Pancreas (tissue), 10 donors: ENCODE measurements at regions not wholly inside any gene's neighbourhood (a gene's known extent, or its start where the extent isn't known, plus 50 kb on each side); places are given as distances from the start of the nearest gene placed in this dataset.
A peak's percentile ranks its signal among the peaks of the same experiment; 100 is the strongest.

Experiments
- ATAC-seq, 4 donors: fragments of 200-7000 bp; cut with Tn5 transposase; one replicate each; pipeline versions ENCODE4 v1.8.0 to v1.9.1; 2020; ENCODE audit warnings: mild to moderate bottlenecking in 4 of 4, moderate library complexity in 4 of 4
- DNase-seq, 6 donors: peaks; one replicate each; pipeline ENCODE4 v3.0.0-alpha.2; 2020
- FAIRE-seq: peaks from 2 replicates; lab custom pipeline; 2012; peaks lifted over from hg19 to GRCh38; lab: Jason Lieb, UNC
- H3K27ac ChIP-seq, 4 donors: fragments of 200-600 bp; sonication (generic); 1 replicate in 3 of 4; 2 replicates in 1 of 4; pipeline versions ENCODE4 v1.5.0 to v1.8.0; 2020
- H3K27me3 ChIP-seq, 4 donors: fragments of 200-600 bp; one replicate each; pipeline ENCODE4 v1.8.0; 2021
- H3K36me3 ChIP-seq, 3 donors: fragments of 200-600 bp; sonication (generic) in 1 of 3; one replicate each; pipeline versions ENCODE4 v1.5.0 to v1.8.0; 2020 to 2021
- H3K4me1 ChIP-seq, 3 donors: fragments of 200-600 bp; one replicate each; pipeline ENCODE4 v1.8.0; 2021
- H3K4me3 ChIP-seq, 4 donors: fragments of 200-600 bp; sonication (generic) in 2 of 4; one replicate each; pipeline versions ENCODE4 v1.5.0 to v1.8.0; 2020 to 2021
- H3K9me3 ChIP-seq, 4 donors: fragments of 200-600 bp; one replicate each; pipeline ENCODE4 v1.8.0; 2021
- WGBS, 2 donors: extraction: QIAGEN DNeasy Blood & Tissue Kit; methylation state at CpG; one replicate each; pipeline ENCODE4 v1.1.7; 2013; 5-methylcytosine and 5-hydroxymethylcytosine counted together
- intact Hi-C, 3 donors: fragments of 100-400 bp; cut with DNase I; formaldehyde crosslinking; loops; one replicate each; pipeline versions ENCODE4 v1.11.1 to v1.14.2; 2022
- TF ChIP-seq, protein P1 (sequence below), 4 donors: fragments of 200-600 bp; sonication (generic) in 3 of 4; IDR thresholded peaks; one replicate each; pipeline versions ENCODE4 v1.5.0 to v1.8.0; 2021; ENCODE audit warnings: antibody characterized with exemption in 4 of 4
- donor health status: healthy with polysubstance abuse.
- donor health status: DM: no; HTN: no; CAD: no; lungs with moderate emphysema.
- donor health status: DM: no; HTN: no; CAD: no.
- donor health status: control.
- donor health status: control.
- donor health status: Bipolar disorder and iron deficiency.
- donor health status: DM: yes; HTN: yes; CAD: no.
- donor health status: DM: no; HTN: no; CAD: no.
- donor health status: DM: no; HTN: no; CAD: no.
- donor health status: DM: yes; HTN: yes; CAD: no.

DNA sequence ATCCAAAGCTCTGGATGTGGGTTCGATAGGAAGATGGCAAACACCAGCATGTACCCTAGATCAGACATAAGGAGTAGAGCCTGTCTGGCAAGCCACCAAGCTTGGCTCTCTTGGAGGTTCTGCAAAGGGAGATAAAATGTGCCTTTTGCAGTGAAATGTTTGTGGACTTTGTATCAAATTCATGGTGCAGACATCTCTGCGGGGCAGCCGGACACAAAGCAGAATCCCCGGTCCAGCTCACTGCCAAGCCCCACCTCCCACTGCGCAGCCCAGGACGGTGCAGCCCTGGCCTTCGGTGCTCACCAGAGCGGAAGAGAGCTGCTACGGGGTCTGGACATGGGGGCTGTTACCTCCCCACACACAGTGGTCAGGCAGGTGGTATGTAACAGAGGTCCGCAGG, 333.6 kb upstream of the JARID2 start:
- FAIRE-seq, result no peak
- no peak overlapping the region for H3K4me3 ChIP-seq
- no peaks in the 10 kb centered on the region for H3K36me3 ChIP-seq
- TF ChIP-seq, protein P1, sequence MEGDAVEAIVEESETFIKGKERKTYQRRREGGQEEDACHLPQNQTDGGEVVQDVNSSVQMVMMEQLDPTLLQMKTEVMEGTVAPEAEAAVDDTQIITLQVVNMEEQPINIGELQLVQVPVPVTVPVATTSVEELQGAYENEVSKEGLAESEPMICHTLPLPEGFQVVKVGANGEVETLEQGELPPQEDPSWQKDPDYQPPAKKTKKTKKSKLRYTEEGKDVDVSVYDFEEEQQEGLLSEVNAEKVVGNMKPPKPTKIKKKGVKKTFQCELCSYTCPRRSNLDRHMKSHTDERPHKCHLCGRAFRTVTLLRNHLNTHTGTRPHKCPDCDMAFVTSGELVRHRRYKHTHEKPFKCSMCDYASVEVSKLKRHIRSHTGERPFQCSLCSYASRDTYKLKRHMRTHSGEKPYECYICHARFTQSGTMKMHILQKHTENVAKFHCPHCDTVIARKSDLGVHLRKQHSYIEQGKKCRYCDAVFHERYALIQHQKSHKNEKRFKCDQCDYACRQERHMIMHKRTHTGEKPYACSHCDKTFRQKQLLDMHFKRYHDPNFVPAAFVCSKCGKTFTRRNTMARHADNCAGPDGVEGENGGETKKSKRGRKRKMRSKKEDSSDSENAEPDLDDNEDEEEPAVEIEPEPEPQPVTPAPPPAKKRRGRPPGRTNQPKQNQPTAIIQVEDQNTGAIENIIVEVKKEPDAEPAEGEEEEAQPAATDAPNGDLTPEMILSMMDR (IDR thresholded peaks at IDR 0.05), result no peak
- DNase-seq, result no peak
- H3K27ac ChIP-seq, result no peak overlapping the region
- peaks cover 0 to 5% (median 0%) of the 10 kb centered on the region in 3 donors for H3K4me1 ChIP-seq
- no peaks in the 10 kb centered on the region for H3K27me3 ChIP-seq
- ATAC-seq, result no peak
- intact Hi-C loops, result no loop called here
- 54 to 69% methylated on average over 10 of the region's 10 CpGs for WGBS, 2 donors
- H3K9me3 ChIP-seq, result no peaks in the 10 kb centered on the region

GRCh38 chr6:14912706-14913105, 333.2 kb upstream of the JARID2 start:
- no peak overlapping the region for H3K27ac ChIP-seq
- no peak for ATAC-seq
- FAIRE-seq, result no peak
- H3K9me3 ChIP-seq, result no peaks in the 10 kb centered on the region
- intact Hi-C loops, result no loop called here
- H3K27me3 ChIP-seq, result no peaks in the 10 kb centered on the region
- H3K36me3 ChIP-seq, result no peaks in the 10 kb centered on the region
- no peak overlapping the region for H3K4me3 ChIP-seq
- no peak for DNase-seq
- TF ChIP-seq, protein P1 (IDR thresholded peaks at IDR 0.05), result no peak
- H3K4me1 ChIP-seq, result peaks cover 0 to 5% (median 0%) of the 10 kb centered on the region in 3 donors
- WGBS, 2 donors, result 90% methylated on average over 2 of the region's 2 CpGs

- no peak for ATAC-seq
- H3K4me3 ChIP-seq, result no peak overlapping the region
- TF ChIP-seq, protein P1 (IDR thresholded peaks at IDR 0.05), result no peak
- no peaks in the 10 kb centered on the region for H3K9me3 ChIP-seq
- H3K27ac ChIP-seq, result no peak overlapping the region
- no peaks in the 10 kb centered on the region for H3K27me3 ChIP-seq
- no peak for FAIRE-seq
- H3K4me1 ChIP-seq, result peaks cover 0 to 5% (median 0%) of the 10 kb centered on the region in 3 donors
- DNase-seq, result no peak
- intact Hi-C loops, result no loop called here
- WGBS, 2 donors, result 79 to 80% methylated on average over 2 of the region's 2 CpGs
- no peaks in the 10 kb centered on the region for H3K36me3 ChIP-seq
These were observed 331.9 kb upstream of the JARID2 start for GRCh38 chr6:14913931-14914330.

- Histone ChIP-seq H3K9me3 (no peaks in the 10 kb centered on the region), H3K36me3 (no peaks in the 10 kb centered on the region), H3K4me1 (peaks cover 0 to 3% (median 0%) of the 10 kb centered on the region in 3 donors), H3K27me3 (no peaks in the 10 kb centered on the region), H3K27ac (no peak overlapping the region), H3K4me3 (no peak overlapping the region)
- DNase-seq, result peak in 1 of 6 donors; percentile 55
- FAIRE-seq, result no peak
- intact Hi-C loops, result no loop called here
- TF ChIP-seq, protein P1 (IDR thresholded peaks at IDR 0.05), result no peak
- WGBS, 2 donors, result 91% methylated on average over 34 to 36 of the region's 36 CpGs
- ATAC-seq, result no peak
These were observed 329.7 kb upstream of the JARID2 start for GRCh38 chr6:14915888-14916832.
